Midbrain (tissue), 1 donor: ENCODE measurements at regions not wholly inside any gene's neighbourhood (a gene's known extent, or its start where the extent isn't known, plus 50 kb on each side); places are given as distances from the start of the nearest gene placed in this dataset.

Experiments
- DNase-seq: peaks from one replicate; lab custom pipeline; 2025; lab: John Stamatoyannopoulos, UW

DNA sequence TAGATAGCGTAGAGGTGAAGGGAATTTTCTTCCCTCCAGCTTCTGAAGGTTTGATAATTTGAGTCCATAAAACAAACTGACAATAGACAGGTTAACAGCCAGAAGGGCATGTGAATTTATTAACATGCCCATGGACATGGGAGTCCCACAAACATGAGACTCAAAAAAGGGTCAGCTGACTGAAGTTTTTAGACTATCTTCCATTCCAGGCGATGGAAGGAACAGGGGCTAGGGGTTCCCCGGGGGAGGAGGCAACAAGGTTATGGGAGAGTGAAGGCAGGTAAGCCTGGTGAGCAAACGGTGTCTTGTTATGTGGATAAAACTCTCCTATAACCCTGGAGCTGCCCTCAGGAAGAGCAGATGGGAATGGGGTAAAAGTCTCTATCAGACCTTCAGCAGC lies 81.5 kb upstream of the SORBS2 start:
- no peak for DNase-seq

DNA sequence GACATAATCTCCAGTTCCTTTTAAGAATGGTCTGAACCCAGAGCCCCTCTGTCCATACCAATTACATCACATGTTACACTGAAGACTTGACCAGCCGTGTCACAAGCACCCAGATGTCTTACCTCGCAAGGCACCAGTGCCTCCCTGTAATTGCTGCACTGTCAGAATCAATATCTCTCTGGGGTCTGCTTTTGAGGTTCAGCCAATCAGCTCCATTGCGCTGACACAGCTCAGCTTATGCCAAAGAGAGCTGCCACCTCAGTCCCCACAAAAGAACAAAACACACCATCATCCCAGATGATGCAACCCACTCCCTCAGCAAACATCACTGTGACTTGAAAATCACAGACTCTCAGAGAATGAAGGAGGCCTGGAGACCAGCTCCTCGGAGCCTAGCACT lies 82.5 kb upstream of the SORBS2 start:
- no peak for DNase-seq

DNA sequence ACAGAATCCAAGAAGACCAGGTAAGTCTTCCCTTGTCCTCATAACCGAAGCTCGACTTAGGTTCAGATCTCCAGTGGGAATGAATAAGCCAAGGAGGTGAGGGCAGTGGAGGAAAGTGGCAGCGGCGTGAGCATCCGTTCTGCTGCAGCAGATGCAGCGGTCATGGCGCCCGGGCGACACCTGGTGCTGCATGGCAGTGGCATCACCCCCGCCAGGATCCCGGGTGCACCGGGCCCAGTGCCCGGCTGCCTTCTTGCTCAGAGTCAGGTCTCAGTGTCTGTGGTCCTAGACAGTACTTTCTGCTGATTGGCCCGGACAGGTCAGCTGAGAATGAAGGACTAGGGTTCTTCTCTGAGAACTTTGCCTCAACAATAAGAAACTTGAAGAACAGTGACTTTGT lies 83.4 kb upstream of the SORBS2 start:
- DNase-seq: no peak

DNA sequence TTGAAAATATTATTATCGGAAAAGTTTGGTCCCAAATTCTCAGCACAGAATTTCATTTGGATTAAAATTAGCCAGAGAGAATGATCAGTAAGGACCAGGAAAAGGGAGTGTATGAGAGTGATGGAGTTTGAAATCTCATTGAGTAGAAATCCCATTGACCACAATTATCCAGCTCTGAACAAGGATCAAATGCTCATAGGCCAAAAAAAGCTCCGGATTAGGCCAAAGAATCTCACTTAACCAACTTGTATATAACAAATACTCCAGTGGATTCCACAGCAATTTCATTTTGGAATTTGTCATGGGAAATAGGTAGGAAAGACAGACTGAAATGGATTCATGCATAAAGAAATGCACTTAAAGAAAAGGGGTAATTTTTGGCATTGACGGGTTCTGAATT lies 83.9 kb upstream of the SORBS2 start:
- no peak for DNase-seq

DNA sequence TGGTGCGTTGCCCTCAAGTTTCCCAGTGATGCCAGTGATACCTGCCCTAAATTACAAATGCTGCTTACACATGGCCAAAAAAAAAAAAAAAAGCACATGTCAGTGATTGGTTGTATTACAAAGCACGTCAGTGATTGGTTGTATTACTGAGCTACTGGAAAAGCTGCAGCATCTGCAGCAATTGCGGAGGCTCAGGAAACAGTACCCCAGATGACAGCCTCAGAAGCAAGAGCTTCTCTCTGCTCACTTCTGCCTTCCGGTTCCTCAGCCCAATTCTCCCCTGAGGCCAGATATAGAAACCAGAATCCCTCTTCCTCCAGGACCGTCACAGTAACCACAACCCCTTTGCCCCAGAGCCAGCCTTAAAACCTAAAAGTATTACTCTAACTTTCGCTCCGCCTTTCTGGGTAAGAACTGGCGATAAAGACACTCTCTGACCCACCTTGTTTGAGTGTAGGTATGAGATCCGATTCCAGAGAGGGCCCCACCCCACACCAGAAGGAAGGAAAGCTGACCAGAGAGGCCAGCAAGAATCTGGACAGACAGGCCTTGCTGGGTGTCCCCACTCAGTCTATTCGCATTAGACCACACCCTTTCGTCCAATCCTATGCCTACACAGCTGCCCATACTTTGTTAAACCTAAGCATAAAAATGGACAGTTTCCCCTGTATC lies 85.0 kb upstream of the SORBS2 start:
- DNase-seq: no peak

DNA sequence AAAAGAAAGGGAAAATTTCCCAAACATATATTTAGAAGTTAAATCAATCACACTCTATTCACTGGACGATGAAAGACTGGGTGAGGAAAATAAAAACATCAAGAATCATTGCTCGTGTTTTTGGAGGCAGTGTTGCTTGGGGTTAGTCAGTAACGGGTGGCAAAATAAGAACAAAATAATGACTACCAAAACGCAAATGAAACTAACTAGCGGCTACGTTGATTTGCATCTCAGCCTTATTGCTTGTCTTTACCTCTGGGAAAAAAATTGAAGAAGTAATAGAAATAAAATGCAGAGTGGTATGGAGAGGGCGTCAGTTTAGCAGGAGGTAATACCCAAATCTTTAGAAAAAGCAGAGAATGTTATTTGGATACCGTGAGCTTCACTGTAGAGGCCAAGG lies 86.4 kb upstream of the SORBS2 start:
- DNase-seq: no peak

DNA sequence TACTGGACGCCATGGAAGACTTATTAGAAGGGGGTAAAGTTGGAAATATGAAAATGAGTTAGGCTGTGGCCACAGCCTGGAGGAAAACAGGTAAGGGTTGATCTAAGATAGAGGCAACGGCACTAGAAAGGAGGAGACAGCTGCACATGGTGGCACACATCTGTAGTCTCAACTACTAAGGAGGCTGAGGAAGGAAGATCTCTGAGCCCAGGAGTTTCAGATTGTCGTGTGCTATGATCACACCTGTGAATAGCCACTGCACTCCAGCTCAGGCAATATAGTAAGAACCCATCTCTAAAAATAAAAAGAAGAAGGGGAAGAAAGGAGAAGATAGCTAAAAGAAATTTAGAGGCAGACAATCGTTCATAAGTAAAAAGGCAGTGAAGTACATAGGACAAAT lies 87.8 kb upstream of the SORBS2 start:
- no peak for DNase-seq

DNA sequence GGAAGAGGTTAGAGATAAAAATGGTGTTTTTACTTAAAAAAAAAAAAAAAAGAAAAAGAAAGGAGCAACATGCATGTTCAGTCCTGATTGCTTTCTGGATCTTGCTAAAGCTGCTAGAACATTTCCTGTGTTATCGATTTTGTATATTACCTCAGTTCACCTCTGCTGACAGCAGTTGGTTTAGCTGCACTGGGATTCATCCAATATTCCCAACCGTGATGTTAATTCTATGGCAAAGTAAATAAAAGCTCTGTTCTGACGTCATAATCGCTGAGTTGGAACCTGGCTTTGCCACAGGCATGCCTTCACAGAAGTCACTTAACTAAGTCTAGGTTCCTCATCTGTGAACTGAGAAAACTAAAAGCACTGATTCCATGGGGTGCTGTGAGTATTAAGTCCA lies 90.7 kb upstream of the SORBS2 start:
- DNase-seq: no peak

DNA sequence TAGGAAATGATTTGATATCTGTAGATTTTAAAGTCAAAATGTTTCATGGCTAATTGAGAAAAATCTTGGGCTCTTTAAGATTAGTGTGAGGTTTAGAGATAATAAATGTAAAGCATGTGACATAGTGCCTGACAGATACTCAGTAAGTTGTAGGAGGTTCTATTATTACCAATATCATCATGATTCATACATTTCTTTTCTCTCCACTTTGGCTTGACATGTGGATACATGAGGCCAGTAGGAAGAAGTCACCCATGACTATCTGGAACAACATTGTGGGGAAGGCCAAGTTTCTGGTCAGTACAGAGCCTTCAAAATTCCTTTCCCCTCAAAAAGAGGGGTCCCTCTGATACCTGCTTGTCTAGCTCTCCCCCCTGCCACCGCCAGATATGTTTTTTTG lies 91.2 kb upstream of the SORBS2 start:
- no peak for DNase-seq

DNA sequence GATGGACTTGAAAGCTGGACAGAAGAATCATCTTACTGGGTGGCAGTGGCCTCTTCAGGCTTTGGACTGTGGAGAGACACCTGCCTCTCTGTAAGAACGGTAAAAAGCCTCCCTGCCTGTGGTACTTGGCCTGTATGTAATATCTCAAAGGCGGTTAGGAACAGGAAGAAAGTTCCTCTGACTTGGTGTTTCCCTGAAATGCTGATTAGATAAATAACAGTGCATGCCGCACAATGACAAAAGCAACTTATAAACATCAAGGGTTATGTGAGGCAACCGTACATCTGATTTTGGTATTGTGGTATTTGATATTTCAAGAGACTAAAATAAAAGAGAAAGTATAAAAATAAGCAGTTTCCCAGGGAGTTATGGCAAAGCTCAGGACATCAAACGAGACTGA lies 92.4 kb upstream of the SORBS2 start:
- DNase-seq: no peak

DNA sequence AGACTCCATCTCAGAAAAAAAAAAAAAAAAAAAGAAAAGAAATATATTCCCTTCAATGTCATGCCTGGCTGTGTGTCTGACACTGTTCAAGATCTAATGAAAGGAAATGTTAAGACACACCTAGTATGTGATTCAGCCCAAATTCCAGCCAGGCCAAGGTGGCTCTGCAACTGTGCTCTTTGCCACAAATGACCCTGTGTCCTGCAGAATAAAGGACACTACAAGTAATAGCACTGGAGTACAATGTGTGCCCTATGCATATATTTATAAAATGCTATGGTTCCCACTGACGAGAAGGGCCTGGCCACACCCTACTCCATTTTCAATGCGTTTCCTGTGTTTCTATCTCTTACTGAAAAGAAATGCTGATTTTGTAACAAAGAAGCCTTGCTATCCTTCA lies 98.0 kb upstream of the SORBS2 start:
- DNase-seq: no peak

DNA sequence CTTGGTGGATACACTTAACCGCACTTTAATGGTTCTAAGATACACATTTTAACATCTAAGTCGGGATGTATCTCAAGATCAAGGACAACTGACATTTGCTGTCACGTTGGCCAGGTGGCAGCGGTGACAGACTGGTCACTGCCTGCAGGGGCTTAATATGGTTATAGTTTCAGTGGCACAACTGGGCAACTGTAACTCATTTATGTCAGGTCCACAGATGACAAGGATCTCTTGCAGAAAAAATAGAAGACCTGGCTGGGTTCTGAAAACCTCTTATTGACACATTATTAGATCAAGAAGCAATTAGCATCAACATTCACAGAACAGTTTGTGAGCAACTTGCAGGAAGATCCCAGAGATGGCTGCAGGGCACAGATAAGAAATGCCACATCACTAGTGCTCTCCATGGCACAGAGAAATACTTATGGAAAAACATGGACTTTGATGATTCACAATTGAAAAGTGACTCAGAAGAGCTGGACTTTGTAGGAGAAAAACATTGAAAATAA lies 99.6 kb upstream of the SORBS2 start:
- no peak for DNase-seq

DNA sequence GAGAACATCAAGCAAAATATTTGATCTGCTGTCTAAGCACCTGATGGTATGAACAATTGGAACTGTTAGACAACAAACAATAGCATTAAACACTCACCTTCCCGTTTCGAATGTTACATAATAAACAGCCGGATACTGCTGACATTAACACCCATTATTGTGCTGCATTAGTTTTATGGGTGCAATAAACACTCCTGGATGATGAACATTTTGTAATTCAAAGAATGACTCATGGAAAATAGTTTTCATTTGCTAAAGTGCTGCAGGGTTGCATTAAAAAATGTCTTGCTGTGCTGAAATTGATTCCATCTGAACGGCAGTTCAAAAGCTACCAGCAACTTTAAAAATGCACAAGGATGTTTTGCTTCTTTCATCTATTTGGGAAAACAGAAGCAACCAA lies 100.8 kb upstream of the SORBS2 start:
- no peak for DNase-seq

DNA sequence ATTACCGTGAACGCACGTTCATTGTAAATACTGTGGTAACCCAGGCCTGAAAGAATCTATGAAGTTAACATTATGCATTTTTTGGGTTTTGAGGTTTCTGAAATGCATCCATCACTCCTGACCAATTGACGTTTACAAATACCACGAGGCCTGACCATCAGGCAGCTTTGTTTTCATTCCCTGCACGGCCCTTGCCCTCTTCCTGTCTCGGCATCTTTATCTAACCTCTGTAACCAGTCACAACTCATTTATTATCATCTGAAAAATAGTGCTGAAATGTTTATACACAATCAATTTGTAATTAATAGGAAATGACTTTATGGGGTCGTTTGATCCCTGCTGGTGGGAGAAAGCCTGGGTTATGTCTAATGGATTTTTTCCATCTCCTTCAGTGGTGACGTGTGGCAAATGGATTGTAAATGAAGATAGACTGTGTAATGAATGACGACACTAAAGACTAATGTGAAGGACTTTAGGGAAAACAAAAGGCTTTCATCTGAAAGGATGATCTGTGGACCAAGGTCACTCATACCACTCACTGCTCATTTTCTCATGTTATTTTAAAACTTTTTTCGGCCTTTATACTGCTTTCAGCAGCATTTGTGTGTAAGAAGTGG lies 102.7 kb upstream of the SORBS2 start:
- DNase-seq: no peak

DNA sequence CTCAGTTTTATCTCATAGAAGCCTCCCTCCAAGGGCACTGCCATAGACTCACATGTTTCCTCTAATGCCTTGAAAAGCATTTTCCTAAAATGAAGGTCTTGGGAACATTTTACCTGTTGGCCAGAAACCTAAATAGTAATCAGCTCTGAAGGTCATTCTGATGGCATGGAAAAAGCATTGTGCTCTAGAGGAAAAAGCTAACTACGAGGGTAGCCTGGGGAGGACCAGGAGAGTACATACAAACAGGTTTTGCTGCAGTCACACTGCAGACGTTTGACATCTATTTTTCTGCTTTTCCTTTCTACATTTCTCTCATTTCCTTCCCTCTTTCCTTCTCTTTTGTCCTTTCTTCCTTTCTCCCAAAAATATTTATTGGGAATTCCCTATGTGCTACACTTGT lies 103.3 kb upstream of the SORBS2 start:
- no peak for DNase-seq

DNA sequence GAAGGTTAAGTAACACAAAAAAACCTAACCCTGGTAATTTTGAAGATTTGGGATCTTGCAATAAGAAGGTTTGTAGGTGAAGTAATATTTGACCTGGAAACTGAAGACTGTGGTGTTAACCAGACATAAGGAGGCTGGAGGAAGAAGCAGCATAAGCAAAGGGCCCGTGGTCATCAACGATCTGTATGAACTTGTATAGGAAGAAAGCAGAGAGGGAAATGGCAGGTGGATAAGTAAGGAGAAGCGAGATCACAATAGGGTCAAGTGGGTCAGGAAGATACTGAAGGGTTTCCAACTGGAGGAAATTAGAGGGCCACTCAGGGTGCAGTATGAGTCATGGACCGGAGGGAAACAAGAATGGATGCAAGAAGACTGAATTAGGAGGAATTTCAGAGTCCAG lies 103.8 kb upstream of the SORBS2 start:
- DNase-seq: no peak

DNA sequence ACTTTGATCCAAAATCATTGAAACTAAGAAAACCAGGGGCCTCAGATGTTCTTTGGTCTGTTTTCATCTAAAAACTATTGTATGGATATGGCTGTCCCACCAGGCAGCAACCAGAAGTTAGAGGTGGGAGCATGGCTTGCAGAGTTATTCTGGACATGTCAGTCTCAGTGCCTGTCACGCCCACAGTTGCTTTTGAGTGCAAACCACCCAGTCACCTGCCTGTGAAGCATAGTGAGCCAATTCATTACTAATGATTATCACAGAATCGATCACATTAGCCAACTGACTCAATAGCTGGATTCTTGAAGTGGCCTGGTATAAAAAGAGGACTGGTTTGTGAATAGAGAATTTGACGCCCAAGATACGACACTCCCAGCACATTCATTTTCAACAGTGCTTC lies 104.2 kb upstream of the SORBS2 start:
- no peak for DNase-seq

DNA sequence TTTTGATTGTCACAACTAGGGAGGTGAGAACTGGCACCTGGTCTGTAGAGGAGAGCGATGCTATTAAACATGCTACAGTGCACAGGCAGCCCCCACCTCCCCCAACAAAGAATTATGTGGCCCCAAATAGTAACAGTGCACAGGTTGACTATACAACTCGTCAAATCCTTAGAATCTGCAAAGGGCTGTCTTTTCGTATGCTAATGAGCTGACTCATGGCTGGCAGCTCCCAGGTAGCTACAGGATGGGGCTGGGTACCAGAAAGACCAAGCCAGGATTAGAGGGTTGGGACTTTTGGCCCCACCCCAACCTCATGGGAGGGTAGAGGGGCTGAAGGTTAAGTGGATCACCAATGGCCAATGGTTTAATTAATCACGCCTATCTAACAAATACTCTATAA lies 104.7 kb upstream of the SORBS2 start:
- no peak for DNase-seq

DNA sequence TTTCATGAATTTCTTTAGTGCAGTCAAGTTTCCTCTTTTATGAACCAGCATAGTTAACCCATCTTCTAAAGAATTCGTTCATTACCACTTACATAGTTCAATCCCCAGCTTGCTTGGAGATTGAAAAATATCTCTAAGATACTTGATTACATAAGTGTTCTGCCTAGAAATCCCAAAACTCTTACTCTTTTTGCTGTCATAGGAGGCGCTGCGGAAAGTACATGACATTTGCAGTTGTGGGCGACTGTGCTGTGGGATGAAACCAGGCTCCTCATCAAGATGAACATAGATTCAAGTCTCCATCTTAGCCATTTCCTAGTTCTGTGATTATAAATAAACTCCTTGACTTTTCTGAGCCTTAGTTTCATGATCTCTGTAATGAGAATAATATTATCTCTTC lies 107.1 kb upstream of the SORBS2 start:
- DNase-seq: no peak

DNA sequence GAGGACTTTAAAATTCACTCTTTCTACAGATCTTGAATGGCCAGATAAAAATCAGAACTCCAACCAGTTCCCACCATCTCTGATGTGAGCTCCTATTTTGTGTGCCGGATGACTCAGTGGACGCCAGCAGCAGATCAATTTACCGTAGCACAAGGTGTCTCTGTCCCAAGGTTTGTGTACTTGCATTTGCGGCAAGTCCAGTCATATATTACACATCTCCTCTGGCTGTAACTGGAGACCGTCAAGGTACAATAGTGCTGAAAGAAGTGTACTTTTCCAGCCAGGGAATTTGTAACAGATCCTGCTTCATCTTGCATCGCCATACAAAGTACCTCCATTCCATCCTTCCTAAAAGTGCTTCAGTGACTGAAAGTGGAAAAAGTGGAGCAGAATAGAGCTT lies 108.2 kb upstream of the SORBS2 start:
- DNase-seq: no peak

DNA sequence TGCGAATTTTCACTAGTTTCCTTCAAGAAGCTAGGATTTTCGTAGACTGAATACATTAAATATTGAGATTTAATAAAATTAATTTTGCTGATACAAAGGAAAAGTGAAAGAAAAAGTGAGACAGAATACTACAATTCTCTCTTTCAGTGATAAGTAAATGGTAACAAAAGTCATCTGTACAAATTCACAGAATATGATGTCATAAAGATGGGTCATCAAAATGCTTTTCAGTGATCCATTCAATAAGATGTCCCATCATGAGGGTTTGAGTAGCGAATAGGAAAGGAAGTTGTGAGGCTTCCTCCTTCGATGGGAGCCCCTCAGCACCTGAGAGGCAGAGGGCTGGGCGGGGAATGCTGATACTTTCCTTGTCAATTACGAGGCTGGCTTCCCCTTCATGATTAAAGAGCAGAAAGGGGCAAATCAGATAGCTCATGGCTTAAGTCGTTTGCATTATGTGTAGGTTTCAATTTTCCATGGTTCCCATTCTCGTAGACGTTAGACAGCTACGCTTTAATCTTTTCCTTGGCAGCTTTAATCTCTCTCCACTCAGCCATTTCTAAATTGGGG lies 108.8 kb upstream of the SORBS2 start:
- DNase-seq: no peak

DNA sequence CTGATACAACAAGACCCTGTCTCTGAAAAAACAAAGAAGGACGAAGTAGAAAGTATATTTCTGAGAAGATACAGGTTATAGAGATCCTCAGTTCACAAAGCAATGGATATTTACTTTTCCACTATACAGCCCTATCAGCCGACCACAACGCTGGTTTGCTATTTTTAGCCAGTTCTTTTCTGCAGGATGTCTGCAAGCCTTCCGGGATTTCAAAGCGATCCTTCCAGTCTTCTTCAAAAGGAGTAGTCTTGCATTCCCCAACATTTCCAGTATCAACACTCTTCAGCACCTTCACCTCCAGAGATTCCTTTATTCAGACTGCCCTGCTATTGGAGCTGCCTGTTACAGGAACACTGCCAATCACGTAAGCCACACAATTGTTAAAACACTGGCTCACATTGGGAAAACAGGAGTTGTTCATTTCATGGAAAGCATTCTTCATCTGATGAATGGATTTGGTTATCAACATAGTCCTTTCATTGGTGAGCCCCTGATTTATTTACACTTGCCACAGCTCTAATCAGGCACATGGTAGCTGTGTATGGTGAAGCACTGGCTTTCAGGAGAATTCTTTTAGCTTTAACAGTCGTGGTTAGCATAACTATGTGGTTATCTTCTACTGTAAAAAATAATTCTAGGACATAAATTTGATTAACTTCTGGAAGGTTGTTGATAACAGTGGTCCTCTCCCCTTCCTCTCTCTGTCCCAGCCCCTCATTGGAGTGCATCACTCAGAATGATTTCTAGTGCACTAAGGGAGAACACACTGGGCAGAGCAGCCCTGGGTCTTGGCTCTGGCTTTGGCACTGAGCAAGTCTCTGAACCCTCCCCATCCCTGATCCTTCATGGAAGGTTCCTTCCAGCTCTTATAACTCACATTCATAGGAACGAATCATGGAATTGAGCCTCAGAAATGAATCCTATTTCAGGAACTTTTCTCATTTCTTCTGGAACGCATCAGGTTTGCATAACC lies 109.9 kb upstream of the SORBS2 start:
- no peak for DNase-seq
